ENCODE measurements at regions not wholly inside any gene's neighbourhood (a gene's known extent, or its start where the extent isn't known, plus 50 kb on each side); places are given as distances from the start of the nearest gene placed in this dataset.

DNA sequence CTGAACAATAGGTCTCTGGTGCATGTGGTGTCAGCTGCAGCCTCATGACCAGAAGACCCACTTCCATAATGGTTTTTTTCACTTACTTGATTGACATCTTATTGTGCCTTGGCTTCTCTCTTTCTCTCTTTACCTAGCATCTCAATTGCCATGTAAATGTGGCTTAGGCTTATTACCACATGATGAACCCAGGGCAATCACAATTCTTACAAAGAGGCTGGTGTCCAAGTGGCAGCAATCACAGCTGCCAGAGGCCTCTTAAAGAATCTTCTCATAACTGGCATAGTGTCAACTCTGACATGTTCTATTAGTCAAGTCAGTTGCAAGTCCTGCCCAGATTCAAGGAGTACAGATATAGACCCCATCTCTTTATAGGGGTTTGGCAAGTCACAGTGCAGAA lies 1224.8 kb downstream of the SUCLG1 start:
- Histone ChIP-seq H3K4me3 (no peak overlapping the region), H3K27ac (no peak overlapping the region), H3K4me2 (no peak overlapping the region), H3K4me1 (no peaks in the 10 kb centered on the region), H3K9me3 (no peaks in the 10 kb centered on the region; the same call in 1 of the 3 replicates)
- DNase-seq (ENCODE audit: low read depth in 1 of 2, low spot score in 1 of 2) (no peak), ATAC-seq (no peak), FAIRE-seq (no peak)
- TF ChIP-seq RARB (CRISPR knock-in tag; IDR thresholded peaks at IDR 0.05) (no peak), RAD21 (conservative IDR thresholded peaks at IDR 0.05 in 1 of 2, IDR thresholded peaks at IDR 0.05 in 1 of 2) (no peak), MYC (IDR thresholded peaks at IDR 0.05; ENCODE audit: borderline replicate concordance, low read length) (no peak), ZC3H11A (IDR thresholded peaks at IDR 0.05) (no peak), BHLHE40 (IDR thresholded peaks at IDR 0.05; ENCODE audit: low read depth, low read length) (no peak), ZNF302 (CRISPR knock-in tag; IDR thresholded peaks at IDR 0.05) (no peak), KDM1A (IDR thresholded peaks at IDR 0.05; ENCODE audit: low read depth) (no peak), MAFK (IDR thresholded peaks at IDR 0.05; ENCODE audit: partially characterized antibody) (no peak), HOXB5 (CRISPR knock-in tag; IDR thresholded peaks at IDR 0.05) (no peak), HDAC2 (IDR thresholded peaks at IDR 0.05) (no peak), NFE2L2 (conservative IDR thresholded peaks at IDR 0.05; ENCODE audit: low read length) (no peak), FOSL2 (IDR thresholded peaks at IDR 0.05) (no peak), FOSL2 (CRISPR knock-in tag; IDR thresholded peaks at IDR 0.05) (no peak), CBX2 (IDR thresholded peaks at IDR 0.05; ENCODE audit: borderline replicate concordance, low read depth) (no peak), SREBF2 (IDR thresholded peaks at IDR 0.05) (no peak), EP300 (IDR thresholded peaks at IDR 0.05) (no peak), FOXS1 (CRISPR knock-in tag; IDR thresholded peaks at IDR 0.05) (no peak), MAZ (IDR thresholded peaks at IDR 0.05; ENCODE audit: borderline replicate concordance, low read depth, low read length) (no peak)
- TF ChIP-seq, protein P1, sequence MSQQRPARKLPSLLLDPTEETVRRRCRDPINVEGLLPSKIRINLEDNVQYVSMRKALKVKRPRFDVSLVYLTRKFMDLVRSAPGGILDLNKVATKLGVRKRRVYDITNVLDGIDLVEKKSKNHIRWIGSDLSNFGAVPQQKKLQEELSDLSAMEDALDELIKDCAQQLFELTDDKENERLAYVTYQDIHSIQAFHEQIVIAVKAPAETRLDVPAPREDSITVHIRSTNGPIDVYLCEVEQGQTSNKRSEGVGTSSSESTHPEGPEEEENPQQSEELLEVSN (IDR thresholded peaks at IDR 0.05; ENCODE audit: borderline replicate concordance, low read depth): no peak
- TF ChIP-seq, protein P2, sequence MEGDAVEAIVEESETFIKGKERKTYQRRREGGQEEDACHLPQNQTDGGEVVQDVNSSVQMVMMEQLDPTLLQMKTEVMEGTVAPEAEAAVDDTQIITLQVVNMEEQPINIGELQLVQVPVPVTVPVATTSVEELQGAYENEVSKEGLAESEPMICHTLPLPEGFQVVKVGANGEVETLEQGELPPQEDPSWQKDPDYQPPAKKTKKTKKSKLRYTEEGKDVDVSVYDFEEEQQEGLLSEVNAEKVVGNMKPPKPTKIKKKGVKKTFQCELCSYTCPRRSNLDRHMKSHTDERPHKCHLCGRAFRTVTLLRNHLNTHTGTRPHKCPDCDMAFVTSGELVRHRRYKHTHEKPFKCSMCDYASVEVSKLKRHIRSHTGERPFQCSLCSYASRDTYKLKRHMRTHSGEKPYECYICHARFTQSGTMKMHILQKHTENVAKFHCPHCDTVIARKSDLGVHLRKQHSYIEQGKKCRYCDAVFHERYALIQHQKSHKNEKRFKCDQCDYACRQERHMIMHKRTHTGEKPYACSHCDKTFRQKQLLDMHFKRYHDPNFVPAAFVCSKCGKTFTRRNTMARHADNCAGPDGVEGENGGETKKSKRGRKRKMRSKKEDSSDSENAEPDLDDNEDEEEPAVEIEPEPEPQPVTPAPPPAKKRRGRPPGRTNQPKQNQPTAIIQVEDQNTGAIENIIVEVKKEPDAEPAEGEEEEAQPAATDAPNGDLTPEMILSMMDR (IDR thresholded peaks at IDR 0.05): no peak
- TF ChIP-seq, protein P3, sequence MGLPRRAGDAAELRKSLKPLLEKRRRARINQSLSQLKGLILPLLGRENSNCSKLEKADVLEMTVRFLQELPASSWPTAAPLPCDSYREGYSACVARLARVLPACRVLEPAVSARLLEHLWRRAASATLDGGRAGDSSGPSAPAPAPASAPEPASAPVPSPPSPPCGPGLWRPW (IDR thresholded peaks at IDR 0.05): no peak
- ChIA-PET POLR2A (no interaction called here), CTCF (no interaction called here)

DNA sequence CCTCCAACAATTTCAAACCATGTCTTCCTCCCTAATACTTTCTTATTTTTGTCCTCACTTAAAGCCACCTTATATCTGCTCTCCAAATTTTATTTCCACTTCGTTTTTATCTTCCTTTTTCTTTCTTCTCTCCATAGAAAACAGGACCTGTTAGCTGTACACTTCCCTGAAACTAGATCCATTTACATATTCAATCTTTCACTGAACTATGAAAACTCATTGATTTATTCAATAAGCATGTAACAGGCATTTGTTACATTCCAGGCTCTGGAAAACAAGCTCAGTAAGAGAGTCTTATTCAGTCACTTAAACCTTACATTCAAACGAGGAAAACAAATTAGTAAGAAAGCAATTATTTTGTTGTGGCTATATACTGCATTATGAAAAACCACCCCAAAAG lies 1225.3 kb downstream of the SUCLG1 start:
- 2% methylated on average over 2 of the region's 2 CpGs for WGBS (ENCODE audit: missing lambda C conversion rate)

More for the DNA sequence above, 1225.3 kb downstream of the SUCLG1 start:
- TF ChIP-seq, protein P2 (IDR thresholded peaks at IDR 0.05): no peak
- TF ChIP-seq PHF8 (IDR thresholded peaks at IDR 0.05; ENCODE audit: borderline replicate concordance, low read depth) (no peak), JUN (IDR thresholded peaks at IDR 0.05) (no peak), CHD2 (IDR thresholded peaks at IDR 0.05; ENCODE audit: low read length, partially characterized antibody) (no peak), HOXB13 (CRISPR knock-in tag; IDR thresholded peaks at IDR 0.05; ENCODE audit: low read depth) (no peak), ZC3H11A (IDR thresholded peaks at IDR 0.05) (no peak), ZNF302 (CRISPR knock-in tag; IDR thresholded peaks at IDR 0.05) (no peak), ESRRA (IDR thresholded peaks at IDR 0.05; ENCODE audit: borderline replicate concordance, low read length) (no peak), RNF2 (IDR thresholded peaks at IDR 0.05; ENCODE audit: borderline replicate concordance, low read depth) (no peak), TFCP2L1 (CRISPR knock-in tag; IDR thresholded peaks at IDR 0.05) (no peak), BHLHE40 (IDR thresholded peaks at IDR 0.05; ENCODE audit: low read depth, low read length) (no peak), CHD4 (IDR thresholded peaks at IDR 0.05; ENCODE audit: borderline replicate concordance) (no peak), NR3C1 (IDR thresholded peaks at IDR 0.05) (no peak)
- TF ChIP-seq, protein P4, sequence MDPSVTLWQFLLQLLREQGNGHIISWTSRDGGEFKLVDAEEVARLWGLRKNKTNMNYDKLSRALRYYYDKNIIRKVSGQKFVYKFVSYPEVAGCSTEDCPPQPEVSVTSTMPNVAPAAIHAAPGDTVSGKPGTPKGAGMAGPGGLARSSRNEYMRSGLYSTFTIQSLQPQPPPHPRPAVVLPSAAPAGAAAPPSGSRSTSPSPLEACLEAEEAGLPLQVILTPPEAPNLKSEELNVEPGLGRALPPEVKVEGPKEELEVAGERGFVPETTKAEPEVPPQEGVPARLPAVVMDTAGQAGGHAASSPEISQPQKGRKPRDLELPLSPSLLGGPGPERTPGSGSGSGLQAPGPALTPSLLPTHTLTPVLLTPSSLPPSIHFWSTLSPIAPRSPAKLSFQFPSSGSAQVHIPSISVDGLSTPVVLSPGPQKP (IDR thresholded peaks at IDR 0.05; ENCODE audit: low read depth, low read length): no peak
- TF ChIP-seq, protein P5, sequence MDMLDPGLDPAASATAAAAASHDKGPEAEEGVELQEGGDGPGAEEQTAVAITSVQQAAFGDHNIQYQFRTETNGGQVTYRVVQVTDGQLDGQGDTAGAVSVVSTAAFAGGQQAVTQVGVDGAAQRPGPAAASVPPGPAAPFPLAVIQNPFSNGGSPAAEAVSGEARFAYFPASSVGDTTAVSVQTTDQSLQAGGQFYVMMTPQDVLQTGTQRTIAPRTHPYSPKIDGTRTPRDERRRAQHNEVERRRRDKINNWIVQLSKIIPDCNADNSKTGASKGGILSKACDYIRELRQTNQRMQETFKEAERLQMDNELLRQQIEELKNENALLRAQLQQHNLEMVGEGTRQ (IDR thresholded peaks at IDR 0.05): no peak
- CTCF ChIA-PET: no interaction called here
- Histone ChIP-seq H3K4me1 (no peaks in the 10 kb centered on the region), H3K27ac (no peak overlapping the region), H3K4me2 (no peak overlapping the region), H3K9me3 (no peaks in the 10 kb centered on the region; the same call in 1 of the 3 replicates), H3K4me3 (no peak overlapping the region)
- ATAC-seq: no peak
- POLR2A ChIA-PET: no interaction called here
- DNase-seq (ENCODE audit: low read depth in 1 of 2, low spot score in 1 of 2): no peak
- FAIRE-seq: no peak
